ENCODE measurements at regions not wholly inside any gene's neighbourhood (a gene's known extent, or its start where the extent isn't known, plus 50 kb on each side); places are given as distances from the start of the nearest gene placed in this dataset.

DNA sequence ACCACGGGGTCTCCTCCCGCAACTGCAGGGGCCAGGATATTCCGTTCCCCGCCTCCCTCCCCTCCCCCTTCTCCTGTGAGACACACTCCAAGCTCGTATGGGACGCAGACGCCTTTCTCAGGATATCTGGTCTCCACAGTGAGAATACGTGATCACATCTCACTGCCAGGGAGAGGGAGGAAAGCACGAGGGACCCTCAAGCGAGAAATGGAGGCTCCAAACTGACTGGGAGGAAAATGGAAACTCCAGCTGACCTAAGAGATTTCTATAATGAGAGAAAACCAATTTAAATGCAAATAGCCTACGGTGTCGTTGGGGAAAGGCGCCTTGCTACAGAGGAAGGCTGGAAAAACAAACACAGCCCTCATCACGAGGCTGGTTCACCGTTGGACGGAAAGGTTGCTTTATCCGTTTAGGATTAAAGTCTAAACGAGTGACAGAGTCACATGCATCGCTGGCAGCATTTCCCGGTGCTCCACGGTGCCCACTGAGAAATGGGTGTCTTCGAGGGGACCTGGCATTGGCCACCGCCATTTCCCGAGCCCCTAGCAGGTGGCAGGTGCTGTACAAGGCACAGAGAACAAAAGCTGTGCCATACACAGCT is 116.9 kb upstream of the CPEB4 start:
- ChIA-PET CTCF (no interaction called here), POLR2A (no interaction called here)
- Mint-ChIP-seq H3K4me1 (ENCODE audit: low read depth) (no peaks in the 10 kb centered on the region), H3K36me3 (ENCODE audit: low read depth) (no peaks in the 10 kb centered on the region), H3K4me3 (no peak overlapping the region), H3K27me3 (peaks cover 2% of the 10 kb centered on the region), H3K9me3 (no peaks in the 10 kb centered on the region), H3K27ac (no peak overlapping the region)
- TF ChIP-seq, protein P1, sequence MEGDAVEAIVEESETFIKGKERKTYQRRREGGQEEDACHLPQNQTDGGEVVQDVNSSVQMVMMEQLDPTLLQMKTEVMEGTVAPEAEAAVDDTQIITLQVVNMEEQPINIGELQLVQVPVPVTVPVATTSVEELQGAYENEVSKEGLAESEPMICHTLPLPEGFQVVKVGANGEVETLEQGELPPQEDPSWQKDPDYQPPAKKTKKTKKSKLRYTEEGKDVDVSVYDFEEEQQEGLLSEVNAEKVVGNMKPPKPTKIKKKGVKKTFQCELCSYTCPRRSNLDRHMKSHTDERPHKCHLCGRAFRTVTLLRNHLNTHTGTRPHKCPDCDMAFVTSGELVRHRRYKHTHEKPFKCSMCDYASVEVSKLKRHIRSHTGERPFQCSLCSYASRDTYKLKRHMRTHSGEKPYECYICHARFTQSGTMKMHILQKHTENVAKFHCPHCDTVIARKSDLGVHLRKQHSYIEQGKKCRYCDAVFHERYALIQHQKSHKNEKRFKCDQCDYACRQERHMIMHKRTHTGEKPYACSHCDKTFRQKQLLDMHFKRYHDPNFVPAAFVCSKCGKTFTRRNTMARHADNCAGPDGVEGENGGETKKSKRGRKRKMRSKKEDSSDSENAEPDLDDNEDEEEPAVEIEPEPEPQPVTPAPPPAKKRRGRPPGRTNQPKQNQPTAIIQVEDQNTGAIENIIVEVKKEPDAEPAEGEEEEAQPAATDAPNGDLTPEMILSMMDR (IDR thresholded peaks at IDR 0.05) = no peak
- Histone ChIP-seq H3K4me3 (ENCODE audit: low read length) (no peak overlapping the region), H3K27ac (ENCODE audit: low read depth in 1 of 2, low read length in 2 of 2) (no peak overlapping the region), H3K27me3 (ENCODE audit: control insufficient read depth in 1 of 2, insufficient read depth in 2 of 2, low read length in 2 of 2) (no peaks in the 10 kb centered on the region), H3K4me1 (ENCODE audit: insufficient read depth, low read length) (peaks cover 3% of the 10 kb centered on the region), H3K9me3 (ENCODE audit: control insufficient read depth in 1 of 2, insufficient read depth in 1 of 2, low read length in 2 of 2) (no peaks in the 10 kb centered on the region), H3K36me3 (ENCODE audit: insufficient read depth, low read length) (no peaks in the 10 kb centered on the region)
- ATAC-seq (ENCODE audit: poor library complexity) (no peak), DNase-seq (no peak)
- intact Hi-C loops (cut with DNase I, micrococcal nuclease) = no loop called here

DNA sequence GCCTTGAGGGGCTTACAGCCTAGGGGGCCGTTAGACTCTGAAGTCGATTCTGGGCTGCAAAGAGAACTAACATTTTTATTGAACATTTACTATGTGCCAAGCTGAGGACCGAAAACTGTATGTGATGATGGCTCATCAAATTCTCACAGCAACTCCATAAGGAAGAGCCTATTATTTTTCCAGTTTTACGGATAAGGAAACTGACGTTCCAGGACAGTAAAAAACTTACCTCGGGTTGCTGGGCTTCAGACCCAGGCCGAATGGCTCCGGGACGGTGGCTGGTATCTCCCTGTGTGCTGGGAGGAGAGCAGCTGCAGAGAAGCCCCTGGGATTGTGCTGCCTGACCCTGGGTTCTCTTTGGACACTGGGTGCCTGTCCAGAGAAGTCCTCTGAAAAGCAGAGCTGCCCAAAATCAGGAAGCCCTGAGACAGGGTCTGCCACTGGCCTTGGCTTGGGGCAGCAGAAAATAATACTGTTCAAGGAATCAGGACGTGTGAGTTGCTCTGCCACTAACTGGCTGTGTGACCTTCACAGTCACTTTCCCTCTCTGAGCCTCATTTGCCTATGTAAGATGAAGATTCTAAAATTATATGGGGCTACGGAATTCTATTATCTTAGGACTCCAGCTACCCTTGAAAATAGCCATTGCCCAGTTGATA is 116.3 kb upstream of the CPEB4 start:
- ATAC-seq (ENCODE audit: poor library complexity) (no peak), DNase-seq (no peak)
- no peak overlapping the region for H3K4me3 Mint-ChIP-seq
- H3K4me1 Mint-ChIP-seq (ENCODE audit: low read depth) = no peaks in the 10 kb centered on the region
- no peaks in the 10 kb centered on the region for H3K36me3 ChIP-seq (ENCODE audit: insufficient read depth, low read length)
- POLR2A ChIA-PET = no interaction called here
- H3K27me3 Mint-ChIP-seq = no peaks in the 10 kb centered on the region
- no peaks in the 10 kb centered on the region for H3K27me3 ChIP-seq (ENCODE audit: control insufficient read depth in 1 of 2, insufficient read depth in 2 of 2, low read length in 2 of 2)
- H3K4me1 ChIP-seq (ENCODE audit: insufficient read depth, low read length) = peaks cover 3% of the 10 kb centered on the region
- TF ChIP-seq, protein P1 (IDR thresholded peaks at IDR 0.05) = no peak
- H3K4me3 ChIP-seq (ENCODE audit: low read length) = no peak overlapping the region
- no peaks in the 10 kb centered on the region for H3K9me3 ChIP-seq (ENCODE audit: control insufficient read depth in 1 of 2, insufficient read depth in 1 of 2, low read length in 2 of 2)
- intact Hi-C loops (cut with DNase I, micrococcal nuclease) = no loop called here
- no peak overlapping the region for H3K27ac ChIP-seq (ENCODE audit: low read depth in 1 of 2, low read length in 2 of 2)
- CTCF ChIA-PET = no interaction called here
- no peaks in the 10 kb centered on the region for H3K9me3 Mint-ChIP-seq
- no peaks in the 10 kb centered on the region for H3K36me3 Mint-ChIP-seq (ENCODE audit: low read depth)
- no peak overlapping the region for H3K27ac Mint-ChIP-seq

GRCh38 chr5:173772384-173773059 is 115.6 kb upstream of the CPEB4 start:
- ATAC-seq (ENCODE audit: poor library complexity) = no peak
- Histone ChIP-seq H3K27ac (ENCODE audit: low read depth in 1 of 2, low read length in 2 of 2) (no peak overlapping the region), H3K4me3 (ENCODE audit: low read length) (no peak overlapping the region), H3K4me1 (ENCODE audit: insufficient read depth, low read length) (peaks cover 3% of the 10 kb centered on the region), H3K36me3 (ENCODE audit: insufficient read depth, low read length) (no peaks in the 10 kb centered on the region), H3K27me3 (ENCODE audit: control insufficient read depth in 1 of 2, insufficient read depth in 2 of 2, low read length in 2 of 2) (no peaks in the 10 kb centered on the region), H3K9me3 (ENCODE audit: control insufficient read depth in 1 of 2, insufficient read depth in 1 of 2, low read length in 2 of 2) (no peaks in the 10 kb centered on the region)
- TF ChIP-seq, protein P1 (IDR thresholded peaks at IDR 0.05) = no peak
- Mint-ChIP-seq H3K27ac (no peak overlapping the region), H3K36me3 (ENCODE audit: low read depth) (no peaks in the 10 kb centered on the region), H3K27me3 (no peaks in the 10 kb centered on the region), H3K4me1 (ENCODE audit: low read depth) (no peaks in the 10 kb centered on the region), H3K9me3 (no peaks in the 10 kb centered on the region), H3K4me3 (no peak overlapping the region)
- DNase-seq = no peak
- intact Hi-C loops (cut with DNase I, micrococcal nuclease) = no loop called here
- ChIA-PET CTCF (no interaction called here), POLR2A (no interaction called here)

Data from CD4-positive, alpha-beta T cell (primary cell).